Nephron (organoid): ENCODE measurements at regions not wholly inside any gene's neighbourhood (a gene's known extent, or its start where the extent isn't known, plus 50 kb on each side); places are given as distances from the start of the nearest gene placed in this dataset.

Source experiments
- H3K27ac Mint-ChIP-seq, 3 experiments: 2 replicates each; pipeline ENCODE4 v1.8.0; 2020; ENCODE audit warnings: mixed read lengths in 3 of 3, mild to moderate bottlenecking in 2 of 3, moderate library complexity in 1 of 3
- H3K27me3 Mint-ChIP-seq: 2 replicates; pipeline ENCODE4 v1.8.0; 2021; ENCODE audit warnings: low read depth, mild to moderate bottlenecking, moderate library complexity, mixed read lengths
- H3K36me3 Mint-ChIP-seq: 2 replicates; pipeline ENCODE4 v1.8.0; 2020; ENCODE audit warnings: low read depth, mixed read lengths
- H3K4me1 Mint-ChIP-seq: 2 replicates; pipeline ENCODE4 v1.8.0; 2020; ENCODE audit warnings: mixed read lengths
- H3K4me3 Mint-ChIP-seq, 3 experiments: 2 replicates each; pipeline ENCODE4 v1.8.0; 2020; ENCODE audit warnings: mild to moderate bottlenecking in 3 of 3, mixed read lengths in 3 of 3, moderate library complexity in 2 of 3
- H3K9me3 Mint-ChIP-seq: 2 replicates; pipeline ENCODE4 v1.8.0; 2020; ENCODE audit warnings: mixed read lengths
- TF ChIP-seq, protein P1 (sequence below), 3 experiments: fragments of 200-600 bp; sonication (generic); IDR thresholded peaks; one replicate each; pipeline ENCODE4 v1.5.0; 2021; ENCODE audit warnings: antibody characterized with exemption in 3 of 3; ENCODE audit not compliant: unreplicated experiment in 3 of 3

DNA sequence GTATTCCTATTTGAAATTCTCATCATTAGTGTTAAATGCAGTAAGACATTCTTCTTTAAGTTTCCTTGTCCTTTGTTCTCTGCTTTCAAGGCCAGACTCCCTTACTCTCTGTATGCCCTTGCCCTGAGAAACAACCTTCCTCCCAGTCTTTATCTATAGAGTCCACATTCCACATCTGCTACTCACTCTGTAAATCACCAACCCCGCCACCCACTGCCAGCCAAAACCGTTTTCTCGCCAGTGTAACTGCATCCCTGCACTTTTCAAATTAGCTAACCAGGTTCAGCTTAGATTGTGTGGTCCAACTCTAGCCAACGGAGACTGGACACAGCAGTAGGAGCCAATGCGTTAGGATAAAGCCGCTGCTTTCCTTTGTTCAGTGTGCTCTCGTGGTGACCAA is 402.4 kb upstream of the PDZRN3 start:
- H3K4me3 Mint-ChIP-seq: no peak overlapping the region
- no peaks in the 10 kb centered on the region for H3K36me3 Mint-ChIP-seq
- TF ChIP-seq, protein P1, sequence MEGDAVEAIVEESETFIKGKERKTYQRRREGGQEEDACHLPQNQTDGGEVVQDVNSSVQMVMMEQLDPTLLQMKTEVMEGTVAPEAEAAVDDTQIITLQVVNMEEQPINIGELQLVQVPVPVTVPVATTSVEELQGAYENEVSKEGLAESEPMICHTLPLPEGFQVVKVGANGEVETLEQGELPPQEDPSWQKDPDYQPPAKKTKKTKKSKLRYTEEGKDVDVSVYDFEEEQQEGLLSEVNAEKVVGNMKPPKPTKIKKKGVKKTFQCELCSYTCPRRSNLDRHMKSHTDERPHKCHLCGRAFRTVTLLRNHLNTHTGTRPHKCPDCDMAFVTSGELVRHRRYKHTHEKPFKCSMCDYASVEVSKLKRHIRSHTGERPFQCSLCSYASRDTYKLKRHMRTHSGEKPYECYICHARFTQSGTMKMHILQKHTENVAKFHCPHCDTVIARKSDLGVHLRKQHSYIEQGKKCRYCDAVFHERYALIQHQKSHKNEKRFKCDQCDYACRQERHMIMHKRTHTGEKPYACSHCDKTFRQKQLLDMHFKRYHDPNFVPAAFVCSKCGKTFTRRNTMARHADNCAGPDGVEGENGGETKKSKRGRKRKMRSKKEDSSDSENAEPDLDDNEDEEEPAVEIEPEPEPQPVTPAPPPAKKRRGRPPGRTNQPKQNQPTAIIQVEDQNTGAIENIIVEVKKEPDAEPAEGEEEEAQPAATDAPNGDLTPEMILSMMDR (IDR thresholded peaks at IDR 0.05; ENCODE audit: unreplicated experiment in 3 of 3): no peak
- peaks cover 4% of the 10 kb centered on the region for H3K27me3 Mint-ChIP-seq
- no peaks in the 10 kb centered on the region for H3K4me1 Mint-ChIP-seq
- no peaks in the 10 kb centered on the region for H3K9me3 Mint-ChIP-seq
- no peak overlapping the region for H3K27ac Mint-ChIP-seq

GRCh38 chr3:74023395-74023794 is 398.7 kb upstream of the PDZRN3 start:
- Mint-ChIP-seq H3K36me3 (no peaks in the 10 kb centered on the region), H3K9me3 (no peaks in the 10 kb centered on the region), H3K4me1 (no peaks in the 10 kb centered on the region), H3K27me3 (peaks cover 4% of the 10 kb centered on the region), H3K27ac (no peak overlapping the region), H3K4me3 (no peak overlapping the region)
- TF ChIP-seq, protein P1 (IDR thresholded peaks at IDR 0.05; ENCODE audit: unreplicated experiment in 3 of 3): no peak

- TF ChIP-seq, protein P1 (IDR thresholded peaks at IDR 0.05; ENCODE audit: unreplicated experiment in 3 of 3): no peak
- Mint-ChIP-seq H3K4me3 (no peak overlapping the region), H3K27ac (no peak overlapping the region), H3K4me1 (no peaks in the 10 kb centered on the region), H3K36me3 (no peaks in the 10 kb centered on the region), H3K9me3 (no peaks in the 10 kb centered on the region), H3K27me3 (peaks cover 6% of the 10 kb centered on the region)
Observed at GRCh38 chr3:74021449-74021848, 396.7 kb upstream of the PDZRN3 start.

GRCh38 chr3:74009961-74010844 is 385.5 kb upstream of the PDZRN3 start:
- Mint-ChIP-seq H3K4me3 (no peak overlapping the region), H3K36me3 (no peaks in the 10 kb centered on the region), H3K9me3 (no peaks in the 10 kb centered on the region), H3K27ac (no peak overlapping the region), H3K4me1 (no peaks in the 10 kb centered on the region), H3K27me3 (peaks cover 5% of the 10 kb centered on the region)
- TF ChIP-seq, protein P1 (IDR thresholded peaks at IDR 0.05; ENCODE audit: unreplicated experiment in 3 of 3): no peak

DNA sequence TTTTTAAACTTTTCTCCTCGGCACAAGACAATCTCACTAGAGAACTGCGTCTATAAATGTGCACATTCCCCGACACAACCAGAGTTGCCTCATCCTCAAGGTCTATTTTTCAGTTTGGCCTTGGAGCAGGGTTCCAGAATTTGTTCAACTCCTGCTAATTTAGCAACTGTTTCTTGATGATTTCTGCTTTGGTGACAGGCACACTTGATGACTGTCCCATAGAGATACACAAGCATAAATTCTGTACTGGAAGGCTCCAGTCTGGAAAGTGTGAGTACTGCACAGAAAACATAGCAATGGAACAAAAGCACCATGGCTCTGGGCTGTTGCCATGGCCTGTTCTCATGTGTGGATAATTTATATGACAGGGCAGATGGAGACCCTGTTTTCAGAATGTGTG is 379.6 kb upstream of the PDZRN3 start:
- Mint-ChIP-seq H3K4me1 (peaks cover 18% of the 10 kb centered on the region), H3K36me3 (no peaks in the 10 kb centered on the region), H3K27me3 (peaks cover 5% of the 10 kb centered on the region), H3K9me3 (no peaks in the 10 kb centered on the region), H3K27ac (peak overlapping the region; percentile 59 to 83 (median 66)), H3K4me3 (no peak overlapping the region)
- TF ChIP-seq, protein P1 (IDR thresholded peaks at IDR 0.05; ENCODE audit: unreplicated experiment in 3 of 3): no peak

- TF ChIP-seq, protein P1 (IDR thresholded peaks at IDR 0.05; ENCODE audit: unreplicated experiment in 3 of 3): no peak
- Mint-ChIP-seq H3K27ac (peak overlapping the region; percentile 59 to 83 (median 66)), H3K36me3 (no peaks in the 10 kb centered on the region), H3K27me3 (peaks cover 5% of the 10 kb centered on the region), H3K4me1 (peaks cover 18% of the 10 kb centered on the region), H3K4me3 (no peak overlapping the region), H3K9me3 (no peaks in the 10 kb centered on the region)
Observed at GRCh38 chr3:74003734-74004133, 379.0 kb upstream of the PDZRN3 start.
